ENCODE measurements at regions not wholly inside any gene's neighbourhood (a gene's known extent, or its start where the extent isn't known, plus 50 kb on each side); places are given as distances from the start of the nearest gene placed in this dataset.

DNA sequence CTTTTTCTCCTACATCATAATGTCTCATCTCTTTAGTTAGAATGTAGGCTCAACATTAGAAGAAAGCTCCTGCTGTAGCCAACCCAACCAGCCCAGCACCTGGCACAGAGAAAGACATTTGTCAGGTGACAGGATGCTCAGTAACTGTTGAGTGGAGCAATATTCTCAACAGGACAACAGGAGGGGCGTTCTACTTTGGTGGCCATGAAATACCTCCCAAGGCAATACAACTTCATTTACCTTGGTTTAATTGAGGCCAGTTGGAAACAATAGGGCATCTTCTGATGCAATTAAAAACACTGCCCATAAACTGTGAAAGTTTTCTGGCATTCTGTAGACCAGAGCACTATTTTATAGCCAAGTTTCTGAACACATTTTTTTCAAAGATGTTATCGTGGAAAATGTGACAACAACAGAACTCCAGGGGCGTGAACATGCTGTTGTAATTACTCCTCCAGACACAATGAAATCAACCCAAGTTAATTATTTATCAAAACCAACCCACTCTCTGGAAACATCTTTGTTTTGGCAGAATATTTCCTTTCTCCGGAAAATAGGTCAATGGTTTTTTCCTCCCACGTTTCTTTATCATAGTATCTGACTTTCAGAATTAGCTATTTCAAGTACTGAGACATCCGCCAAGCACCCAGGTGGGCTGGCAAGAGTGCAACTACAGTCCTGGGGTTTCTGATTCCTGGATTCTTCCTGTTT lies 538.1 kb downstream of the SOX6 start:
- no peak for TF ChIP-seq CAMTA2 (CRISPR knock-in tag; IDR thresholded peaks at IDR 0.05; ENCODE audit: borderline replicate concordance)
- no peak for TF ChIP-seq TAF1 (CRISPR knock-in tag; IDR thresholded peaks at IDR 0.05)
- TF ChIP-seq, protein P1, sequence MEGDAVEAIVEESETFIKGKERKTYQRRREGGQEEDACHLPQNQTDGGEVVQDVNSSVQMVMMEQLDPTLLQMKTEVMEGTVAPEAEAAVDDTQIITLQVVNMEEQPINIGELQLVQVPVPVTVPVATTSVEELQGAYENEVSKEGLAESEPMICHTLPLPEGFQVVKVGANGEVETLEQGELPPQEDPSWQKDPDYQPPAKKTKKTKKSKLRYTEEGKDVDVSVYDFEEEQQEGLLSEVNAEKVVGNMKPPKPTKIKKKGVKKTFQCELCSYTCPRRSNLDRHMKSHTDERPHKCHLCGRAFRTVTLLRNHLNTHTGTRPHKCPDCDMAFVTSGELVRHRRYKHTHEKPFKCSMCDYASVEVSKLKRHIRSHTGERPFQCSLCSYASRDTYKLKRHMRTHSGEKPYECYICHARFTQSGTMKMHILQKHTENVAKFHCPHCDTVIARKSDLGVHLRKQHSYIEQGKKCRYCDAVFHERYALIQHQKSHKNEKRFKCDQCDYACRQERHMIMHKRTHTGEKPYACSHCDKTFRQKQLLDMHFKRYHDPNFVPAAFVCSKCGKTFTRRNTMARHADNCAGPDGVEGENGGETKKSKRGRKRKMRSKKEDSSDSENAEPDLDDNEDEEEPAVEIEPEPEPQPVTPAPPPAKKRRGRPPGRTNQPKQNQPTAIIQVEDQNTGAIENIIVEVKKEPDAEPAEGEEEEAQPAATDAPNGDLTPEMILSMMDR (CRISPR knock-in tag; IDR thresholded peaks at IDR 0.05): no peak
- no peak for TF ChIP-seq ZBTB2 (CRISPR knock-in tag; IDR thresholded peaks at IDR 0.05; ENCODE audit: low read depth)
- no peak for TF ChIP-seq NR1H2 (CRISPR knock-in tag; IDR thresholded peaks at IDR 0.05; ENCODE audit: borderline replicate concordance, low read depth)
- TF ChIP-seq ZSCAN31 (CRISPR knock-in tag; IDR thresholded peaks at IDR 0.05; ENCODE audit: low read depth): no peak
- no peak for TF ChIP-seq SALL1 (CRISPR knock-in tag; IDR thresholded peaks at IDR 0.05)
- no peak for TF ChIP-seq GMEB1 (CRISPR knock-in tag; IDR thresholded peaks at IDR 0.05; ENCODE audit: borderline replicate concordance)
- TF ChIP-seq, protein P2, sequence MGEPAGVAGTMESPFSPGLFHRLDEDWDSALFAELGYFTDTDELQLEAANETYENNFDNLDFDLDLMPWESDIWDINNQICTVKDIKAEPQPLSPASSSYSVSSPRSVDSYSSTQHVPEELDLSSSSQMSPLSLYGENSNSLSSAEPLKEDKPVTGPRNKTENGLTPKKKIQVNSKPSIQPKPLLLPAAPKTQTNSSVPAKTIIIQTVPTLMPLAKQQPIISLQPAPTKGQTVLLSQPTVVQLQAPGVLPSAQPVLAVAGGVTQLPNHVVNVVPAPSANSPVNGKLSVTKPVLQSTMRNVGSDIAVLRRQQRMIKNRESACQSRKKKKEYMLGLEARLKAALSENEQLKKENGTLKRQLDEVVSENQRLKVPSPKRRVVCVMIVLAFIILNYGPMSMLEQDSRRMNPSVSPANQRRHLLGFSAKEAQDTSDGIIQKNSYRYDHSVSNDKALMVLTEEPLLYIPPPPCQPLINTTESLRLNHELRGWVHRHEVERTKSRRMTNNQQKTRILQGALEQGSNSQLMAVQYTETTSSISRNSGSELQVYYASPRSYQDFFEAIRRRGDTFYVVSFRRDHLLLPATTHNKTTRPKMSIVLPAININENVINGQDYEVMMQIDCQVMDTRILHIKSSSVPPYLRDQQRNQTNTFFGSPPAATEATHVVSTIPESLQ (CRISPR knock-in tag; conservative IDR thresholded peaks at IDR 0.05): no peak
- TF ChIP-seq ZBTB7A (CRISPR knock-in tag; IDR thresholded peaks at IDR 0.05): no peak
- TF ChIP-seq, protein P3, sequence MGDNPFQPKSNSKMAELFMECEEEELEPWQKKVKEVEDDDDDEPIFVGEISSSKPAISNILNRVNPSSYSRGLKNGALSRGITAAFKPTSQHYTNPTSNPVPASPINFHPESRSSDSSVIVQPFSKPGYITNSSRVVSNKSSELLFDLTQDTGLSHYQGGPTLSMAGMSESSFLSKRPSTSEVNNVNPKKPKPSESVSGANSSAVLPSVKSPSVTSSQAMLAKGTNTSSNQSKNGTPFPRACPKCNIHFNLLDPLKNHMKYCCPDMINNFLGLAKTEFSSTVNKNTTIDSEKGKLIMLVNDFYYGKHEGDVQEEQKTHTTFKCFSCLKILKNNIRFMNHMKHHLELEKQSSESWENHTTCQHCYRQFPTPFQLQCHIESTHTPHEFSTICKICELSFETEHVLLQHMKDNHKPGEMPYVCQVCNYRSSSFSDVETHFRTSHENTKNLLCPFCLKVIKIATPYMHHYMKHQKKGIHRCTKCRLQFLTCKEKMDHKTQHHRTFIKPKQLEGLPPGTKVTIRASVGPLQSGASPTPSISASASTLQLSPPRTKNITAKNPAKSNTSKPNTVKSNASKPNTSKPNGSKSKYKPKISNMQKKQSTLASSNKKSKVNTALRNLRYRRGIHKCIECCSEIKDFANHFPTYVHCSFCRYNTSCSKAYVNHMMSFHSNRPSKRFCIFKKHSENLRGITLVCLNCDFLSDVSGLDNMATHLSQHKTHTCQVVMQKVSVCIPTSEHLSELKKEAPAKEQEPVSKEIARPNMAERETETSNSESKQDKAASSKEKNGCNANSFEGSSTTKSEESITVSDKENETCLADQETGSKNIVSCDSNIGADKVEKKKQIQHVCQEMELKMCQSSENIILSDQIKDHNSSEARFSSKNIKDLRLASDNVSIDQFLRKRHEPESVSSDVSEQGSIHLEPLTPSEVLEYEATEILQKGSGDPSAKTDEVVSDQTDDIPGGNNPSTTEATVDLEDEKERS (CRISPR knock-in tag; IDR thresholded peaks at IDR 0.05): no peak
- TF ChIP-seq POLR2A (IDR thresholded peaks at IDR 0.05; ENCODE audit: insufficient read depth in 1 of 2, low read depth in 2 of 2, low read length in 2 of 2): no peak
- no peak for TF ChIP-seq MTF1 (CRISPR knock-in tag; IDR thresholded peaks at IDR 0.05)
